Aorta (tissue), 5 donors: ENCODE measurements at regions not wholly inside any gene's neighbourhood (a gene's known extent, or its start where the extent isn't known, plus 50 kb on each side); places are given as distances from the start of the nearest gene placed in this dataset.
"Not testable (repeated sequence)": the region's sequence is repeated elsewhere in the genome, so short reads cannot be mapped to it uniquely, and the experiment has no call there.

Experiments used
- ATAC-seq: fragments of 200-7000 bp; cut with Tn5 transposase; one replicate; pipeline ENCODE4 v1.9.1; 2022; ENCODE audit warnings: moderate library complexity; ENCODE audit not compliant: low FRiP score
- DNase-seq, 2 donors: peaks; one replicate each; pipeline ENCODE4 v3.0.0-alpha.2; 2020
- H3K27ac ChIP-seq, 2 donors: one replicate each; pipeline ENCODE4 v1.5.1; 2013; ENCODE audit warnings: low read length in 2 of 2, mild to moderate bottlenecking in 2 of 2, moderate library complexity in 2 of 2, control low read depth in 1 of 2, inconsistent platforms in 1 of 2, low read depth in 1 of 2
- H3K27me3 ChIP-seq, 2 donors: one replicate each; pipeline ENCODE4 v1.6.1; 2013; ENCODE audit warnings: control low read depth in 1 of 2, low read length in 1 of 2, mild to moderate bottlenecking in 1 of 2, moderate library complexity in 1 of 2; ENCODE audit not compliant: insufficient read depth in 2 of 2, control insufficient read depth in 1 of 2
- H3K36me3 ChIP-seq, 2 donors: one replicate each; pipeline ENCODE4 v1.6.1; 2013; ENCODE audit warnings: control low read depth in 1 of 2, low read length in 1 of 2, mild to moderate bottlenecking in 1 of 2; ENCODE audit not compliant: insufficient read depth in 2 of 2, control insufficient read depth in 1 of 2
- H3K4me1 ChIP-seq, 2 donors: one replicate each; pipeline ENCODE4 v1.6.1; 2013; ENCODE audit warnings: low read length in 2 of 2, control low read depth in 1 of 2, mild to moderate bottlenecking in 1 of 2, moderate library complexity in 1 of 2; ENCODE audit not compliant: insufficient read depth in 2 of 2, control insufficient read depth in 1 of 2
- H3K4me3 ChIP-seq, 2 donors: one replicate each; pipeline ENCODE4 v1.5.1; 2013; ENCODE audit warnings: low read length in 2 of 2, control low read depth in 1 of 2, mild to moderate bottlenecking in 1 of 2
- H3K9me3 ChIP-seq: one replicate; pipeline ENCODE4 v1.6.1; 2013; ENCODE audit warnings: mild to moderate bottlenecking, low read length; ENCODE audit not compliant: control insufficient read depth
- WGBS, 2 donors: extraction: QIAGEN DNeasy Blood & Tissue Kit; methylation state at CpG; one replicate each; pipeline ENCODE4 v1.1.7; 2013; 5-methylcytosine and 5-hydroxymethylcytosine counted together
- intact Hi-C, 2 donors: fragments of 100-400 bp; cut with DNase I; formaldehyde crosslinking; loops; one replicate each; pipeline versions ENCODE4 v1.14.2 to v1.15.0; 2022
- donor health status: healthy with polysubstance abuse.
- donor health status: Bipolar disorder and iron deficiency.
- donor health status: DM: no; HTN: no; CAD: no.
- donor health status: DM: no; HTN: no; CAD: no.
- donor health status: DM: yes; HTN: yes; CAD: no.

DNA sequence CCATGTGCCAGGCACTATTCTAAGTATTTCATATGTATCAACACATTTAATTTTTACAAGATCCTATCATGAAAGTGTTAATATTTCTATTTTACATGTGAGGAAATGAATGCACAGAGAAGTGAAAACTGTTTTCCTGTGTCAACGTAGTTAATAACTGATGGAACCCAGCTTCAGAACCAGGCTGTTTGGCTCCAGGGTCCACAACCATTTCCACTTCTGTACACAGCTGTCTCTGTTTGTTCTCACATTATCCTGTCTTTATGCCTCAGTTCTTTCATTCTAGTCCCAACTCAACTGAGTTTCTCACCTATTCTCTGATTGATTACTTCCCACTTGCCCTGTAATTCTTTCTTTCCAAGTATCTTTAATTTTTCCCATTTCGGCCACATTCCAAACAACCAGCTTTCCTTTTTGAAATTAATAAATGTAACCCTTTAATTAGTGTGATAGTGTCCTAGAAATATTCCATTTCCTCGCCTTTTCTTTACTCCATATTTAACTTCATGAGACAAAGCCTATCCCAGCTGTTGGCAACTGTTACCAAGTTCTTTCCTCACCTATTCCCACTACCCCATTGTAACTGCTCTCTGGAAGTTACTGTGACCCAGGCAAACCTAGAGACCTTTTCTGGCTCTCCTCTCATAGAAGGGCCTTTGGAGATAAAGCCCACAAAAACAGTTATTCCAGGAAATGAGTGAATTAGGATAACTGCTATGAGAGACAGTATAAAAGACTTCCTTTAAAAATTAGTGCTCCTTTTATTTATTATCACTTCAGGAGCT is 218.7 kb downstream of the RASSF9 start:
- H3K4me1 ChIP-seq: no peaks in the 10 kb centered on the region
- no peaks in the 10 kb centered on the region for H3K36me3 ChIP-seq
- ATAC-seq: no peak
- intact Hi-C loops: no loop called here
- H3K27me3 ChIP-seq: no peaks in the 10 kb centered on the region
- H3K27ac ChIP-seq: no peak overlapping the region
- H3K4me3 ChIP-seq: no peak overlapping the region
- 68 to 76% methylated on average over 3 of the region's 3 CpGs for WGBS, 2 donors
- H3K9me3 ChIP-seq: no peaks in the 10 kb centered on the region
- no peak for DNase-seq

- DNase-seq: no peak
- Histone ChIP-seq H3K27ac (no peak overlapping the region), H3K4me3 (no peak overlapping the region), H3K27me3 (no peaks in the 10 kb centered on the region), H3K9me3 (no peaks in the 10 kb centered on the region), H3K4me1 (no peaks in the 10 kb centered on the region), H3K36me3 (no peaks in the 10 kb centered on the region)
- no peak for ATAC-seq
- WGBS, 2 donors: 85 to 87% methylated on average over 2 of the region's 2 CpGs
- intact Hi-C loops: no loop called here
These were observed 215.2 kb downstream of the RASSF9 start for GRCh38 chr12:85621041-85621440.

DNA sequence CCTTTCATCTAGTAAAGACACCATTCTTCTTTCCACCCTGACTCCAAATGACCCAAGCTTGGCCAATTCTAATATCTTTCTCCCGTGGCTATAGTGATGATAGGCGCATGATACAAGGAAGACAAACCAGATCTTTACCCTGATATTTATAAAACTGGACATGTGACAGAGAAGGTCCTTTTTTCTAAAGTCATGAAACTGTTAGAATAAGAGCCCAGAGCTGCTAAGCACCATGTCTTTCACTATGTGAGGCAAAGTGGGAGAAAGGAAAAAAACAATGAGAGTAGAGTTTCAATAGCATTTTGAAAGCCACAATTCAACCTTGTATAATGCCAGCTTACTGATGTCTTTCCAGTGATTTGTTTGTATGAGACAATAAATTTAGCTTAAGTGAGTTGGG is 212.4 kb downstream of the RASSF9 start:
- ATAC-seq: no peak
- H3K27me3 ChIP-seq: no peaks in the 10 kb centered on the region
- intact Hi-C loops: no loop called here
- WGBS, 2 donors: 91 to 97% methylated on average over 2 of the region's 2 CpGs
- no peaks in the 10 kb centered on the region for H3K36me3 ChIP-seq
- H3K9me3 ChIP-seq: no peaks in the 10 kb centered on the region
- H3K4me1 ChIP-seq: no peaks in the 10 kb centered on the region
- H3K4me3 ChIP-seq: no peak overlapping the region
- DNase-seq: no peak
- no peak overlapping the region for H3K27ac ChIP-seq

- Histone ChIP-seq H3K4me1 (no peaks in the 10 kb centered on the region), H3K36me3 (no peaks in the 10 kb centered on the region), H3K4me3 (no peak overlapping the region), H3K9me3 (no peaks in the 10 kb centered on the region), H3K27me3 (no peaks in the 10 kb centered on the region), H3K27ac (no peak overlapping the region)
- ATAC-seq (no peak), DNase-seq (no peak)
- 70 to 75% methylated on average over 2 of the region's 2 CpGs for WGBS, 2 donors
- intact Hi-C loops: no loop called here
These were observed 210.7 kb downstream of the RASSF9 start for GRCh38 chr12:85625467-85625866.

DNA sequence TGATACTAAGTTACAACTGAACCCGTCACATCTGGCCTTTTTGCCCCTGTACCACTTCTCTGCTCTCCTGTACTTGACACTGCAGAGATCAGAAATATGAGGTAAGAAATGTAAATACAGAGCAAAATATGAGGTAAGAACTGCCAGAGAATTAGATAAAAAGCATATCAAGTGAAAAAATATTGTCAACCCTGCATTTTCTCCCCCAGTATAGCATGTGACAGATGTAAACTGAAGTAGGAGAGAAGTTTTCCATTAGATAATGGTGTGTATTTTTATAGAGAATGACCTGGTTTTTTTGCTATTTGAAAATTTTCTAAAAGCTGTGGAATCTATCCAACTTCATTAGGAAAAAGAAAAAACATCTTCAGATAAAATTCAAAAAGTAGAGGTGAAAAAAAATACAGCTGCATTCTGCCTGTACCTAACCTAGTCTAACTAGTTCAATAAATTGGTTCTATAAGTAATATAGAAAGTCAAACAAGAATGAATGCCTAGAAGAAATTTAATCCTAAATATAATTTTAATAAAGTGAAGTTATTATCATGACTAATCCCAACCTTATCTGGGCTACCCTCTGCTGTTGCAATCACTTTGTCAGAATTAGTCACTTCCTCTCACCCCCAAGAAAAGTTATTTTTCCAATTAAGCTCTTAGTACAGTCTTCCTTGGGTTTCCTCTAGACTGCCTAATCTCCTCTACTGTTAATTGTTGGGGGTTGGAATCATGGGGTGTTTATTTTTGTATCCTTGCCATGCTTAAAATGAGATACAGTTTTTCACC is 210.0 kb downstream of the RASSF9 start:
- 92 to 96% methylated on average over 1 of the region's 1 CpG for WGBS, 2 donors
- Histone ChIP-seq H3K4me1 (no peaks in the 10 kb centered on the region), H3K27me3 (no peaks in the 10 kb centered on the region), H3K27ac (no peak overlapping the region), H3K4me3 (no peak overlapping the region), H3K36me3 (no peaks in the 10 kb centered on the region), H3K9me3 (no peaks in the 10 kb centered on the region)
- intact Hi-C loops: no loop called here
- ATAC-seq (peak; percentile 81), DNase-seq (no peak)

GRCh38 chr12:85626784-85627171 is 209.4 kb downstream of the RASSF9 start:
- DNase-seq (no peak), ATAC-seq (no peak)
- Histone ChIP-seq H3K36me3 (no peaks in the 10 kb centered on the region), H3K4me1 (no peaks in the 10 kb centered on the region), H3K9me3 (no peaks in the 10 kb centered on the region), H3K4me3 (no peak overlapping the region), H3K27me3 (no peaks in the 10 kb centered on the region), H3K27ac (no peak overlapping the region)
- 70 to 82% methylated on average over 1 of the region's 1 CpG for WGBS, 2 donors
- intact Hi-C loops: no loop called here

- DNase-seq (no peak), ATAC-seq (no peak)
- Histone ChIP-seq H3K4me1 (no peaks in the 10 kb centered on the region), H3K36me3 (no peaks in the 10 kb centered on the region), H3K4me3 (no peak overlapping the region), H3K9me3 (no peaks in the 10 kb centered on the region), H3K27ac (no peak overlapping the region), H3K27me3 (no peaks in the 10 kb centered on the region)
- WGBS, 2 donors: 85 to 89% methylated on average over 2 of the region's 2 CpGs
- intact Hi-C loops: no loop called here
These were observed 208.6 kb downstream of the RASSF9 start for GRCh38 chr12:85627584-85627983.

GRCh38 chr12:85628562-85628961 is 207.6 kb downstream of the RASSF9 start:
- intact Hi-C loops, H3K27me3 ChIP-seq, H3K4me1 ChIP-seq, H3K27ac ChIP-seq, H3K4me3 ChIP-seq, DNase-seq, ATAC-seq, H3K9me3 ChIP-seq, H3K36me3 ChIP-seq: not testable (repeated sequence)
- 88 to 93% methylated on average over 2 of the region's 2 CpGs for WGBS, 2 donors

GRCh38 chr12:85630851-85631250 is 205.4 kb downstream of the RASSF9 start:
- ATAC-seq (no peak), DNase-seq (no peak)
- Histone ChIP-seq H3K36me3 (no peaks in the 10 kb centered on the region), H3K4me3 (no peak overlapping the region), H3K4me1 (no peaks in the 10 kb centered on the region), H3K9me3 (no peaks in the 10 kb centered on the region), H3K27me3 (no peaks in the 10 kb centered on the region), H3K27ac (no peak overlapping the region)
- intact Hi-C loops: no loop called here
- 85 to 87% methylated on average over 2 of the region's 2 CpGs for WGBS, 2 donors
